NCI-H146 (cell line): ENCODE measurements at regions not wholly inside any gene's neighbourhood (a gene's known extent, or its start where the extent isn't known, plus 50 kb on each side); places are given as distances from the start of the nearest gene placed in this dataset.
A peak's percentile ranks its signal among the peaks of the same experiment; 100 is the strongest.

Source experiments
- DNase-seq: peaks from one replicate; lab custom pipeline; 2025; lab: John Stamatoyannopoulos, UW

GRCh38 chr16:54808890-54809289, 121.8 kb upstream of the IRX5 start:
- no peak for DNase-seq

- DNase-seq, result no peak
Observed at GRCh38 chr16:54806881-54807360, 123.7 kb upstream of the IRX5 start.

- DNase-seq, result no peak
Observed at GRCh38 chr16:54806378-54806777, 124.3 kb upstream of the IRX5 start.

- DNase-seq, result no peak
Observed at GRCh38 chr16:54805648-54806047, 125.0 kb upstream of the IRX5 start.

GRCh38 chr16:54801057-54801844, 129.4 kb upstream of the IRX5 start:
- no peak for DNase-seq

- no peak for DNase-seq
Observed at GRCh38 chr16:54798267-54798666, 132.4 kb upstream of the IRX5 start.

GRCh38 chr16:54796211-54796610, 134.5 kb upstream of the IRX5 start:
- DNase-seq, result no peak

- no peak for DNase-seq
Observed at GRCh38 chr16:54792811-54793210, 137.9 kb upstream of the IRX5 start.

GRCh38 chr16:54787045-54787444, 143.6 kb upstream of the IRX5 start:
- no peak for DNase-seq

GRCh38 chr16:54783980-54784379, 146.7 kb upstream of the IRX5 start:
- DNase-seq, result no peak

GRCh38 chr16:54783226-54783625, 147.4 kb upstream of the IRX5 start:
- DNase-seq, result no peak

GRCh38 chr16:54780266-54780665, 150.4 kb upstream of the IRX5 start:
- DNase-seq, result no peak

GRCh38 chr16:54779549-54779948, 151.1 kb upstream of the IRX5 start:
- DNase-seq, result no peak

GRCh38 chr16:54774768-54775167, 155.9 kb upstream of the IRX5 start:
- no peak for DNase-seq

GRCh38 chr16:54772400-54772799, 158.3 kb upstream of the IRX5 start:
- no peak for DNase-seq

- no peak for DNase-seq
Observed at GRCh38 chr16:54766355-54766754, 164.3 kb upstream of the IRX5 start.

GRCh38 chr16:54750249-54750648, 180.4 kb upstream of the IRX5 start:
- no peak for DNase-seq

GRCh38 chr16:54748611-54749190, 182.0 kb upstream of the IRX5 start:
- no peak for DNase-seq

- DNase-seq, result no peak
Observed at GRCh38 chr16:54746596-54746995, 184.1 kb upstream of the IRX5 start.

- no peak for DNase-seq
Observed at GRCh38 chr16:54744998-54745397, 185.7 kb upstream of the IRX5 start.

GRCh38 chr16:54742436-54742835, 188.2 kb upstream of the IRX5 start:
- no peak for DNase-seq

GRCh38 chr16:54739381-54739780, 191.3 kb upstream of the IRX5 start:
- DNase-seq, result no peak

GRCh38 chr16:54734156-54734555, 196.5 kb upstream of the IRX5 start:
- DNase-seq, result no peak

- peak; percentile 13 for DNase-seq
Observed at GRCh38 chr16:54727696-54728095, 203.0 kb upstream of the IRX5 start.
